ENCODE measurements at regions not wholly inside any gene's neighbourhood (a gene's known extent, or its start where the extent isn't known, plus 50 kb on each side); places are given as distances from the start of the nearest gene placed in this dataset.

GRCh38 chr10:94173594-94173993 lies 179.9 kb downstream of the PLCE1 start:
- H3K9me3 ChIP-seq, result no peaks in the 10 kb centered on the region
- H3K27ac ChIP-seq, result no peak overlapping the region
- DNase-seq, result no peak
- H3K4me1 ChIP-seq, result peaks cover 9% of the 10 kb centered on the region
- H3K36me3 ChIP-seq, result no peaks in the 10 kb centered on the region
- peak in 1 of 2 donors; percentile 35 for ATAC-seq
- H3K27me3 ChIP-seq (ENCODE audit: low read depth), result no peaks in the 10 kb centered on the region
- intact Hi-C loops (cut with DNase I), result no loop called here
- TF ChIP-seq CTCF (IDR thresholded peaks at IDR 0.05), result no peak
- no peak overlapping the region for H3K4me3 ChIP-seq

- peak in 1 of 2 donors; percentile 7 for ATAC-seq
- Histone ChIP-seq H3K9me3 (no peaks in the 10 kb centered on the region), H3K4me1 (peaks cover 9% of the 10 kb centered on the region), H3K27me3 (ENCODE audit: low read depth) (no peaks in the 10 kb centered on the region), H3K4me3 (no peak overlapping the region), H3K27ac (no peak overlapping the region), H3K36me3 (no peaks in the 10 kb centered on the region)
- DNase-seq, result no peak
- intact Hi-C loops (cut with DNase I), result no loop called here
- no peak for TF ChIP-seq CTCF (IDR thresholded peaks at IDR 0.05)
Observed at GRCh38 chr10:94174838-94175237, 181.1 kb downstream of the PLCE1 start.

- no peak overlapping the region for H3K27ac ChIP-seq
- no peak overlapping the region for H3K4me3 ChIP-seq
- no peaks in the 10 kb centered on the region for H3K9me3 ChIP-seq
- no peak for ATAC-seq
- no peak for TF ChIP-seq CTCF (IDR thresholded peaks at IDR 0.05)
- H3K27me3 ChIP-seq (ENCODE audit: low read depth), result no peaks in the 10 kb centered on the region
- DNase-seq, result no peak
- no peaks in the 10 kb centered on the region for H3K36me3 ChIP-seq
- intact Hi-C loops (cut with DNase I), result no loop called here
- H3K4me1 ChIP-seq, result peaks cover 9% of the 10 kb centered on the region
Observed at GRCh38 chr10:94178475-94179253, 184.1 kb downstream of the NOC3L start.

- ATAC-seq (no peak), DNase-seq (no peak)
- no peak overlapping the region for H3K4me3 ChIP-seq
- H3K4me1 ChIP-seq, result no peaks in the 10 kb centered on the region
- intact Hi-C loops (cut with DNase I), result no loop called here
- no peak overlapping the region for H3K27ac ChIP-seq
- no peaks in the 10 kb centered on the region for H3K36me3 ChIP-seq
- no peak for TF ChIP-seq CTCF (IDR thresholded peaks at IDR 0.05)
- H3K9me3 ChIP-seq, result no peaks in the 10 kb centered on the region
- H3K27me3 ChIP-seq (ENCODE audit: low read depth), result no peaks in the 10 kb centered on the region
Observed at GRCh38 chr10:94180576-94180975, 182.2 kb downstream of the NOC3L start.

GRCh38 chr10:94183666-94184264 lies 179.0 kb downstream of the NOC3L start:
- Histone ChIP-seq H3K4me1 (no peaks in the 10 kb centered on the region), H3K36me3 (no peaks in the 10 kb centered on the region), H3K27me3 (ENCODE audit: low read depth) (no peaks in the 10 kb centered on the region), H3K9me3 (no peaks in the 10 kb centered on the region), H3K27ac (no peak overlapping the region), H3K4me3 (no peak overlapping the region)
- no peak for TF ChIP-seq CTCF (IDR thresholded peaks at IDR 0.05)
- intact Hi-C loops (cut with DNase I), result no loop called here
- no peak for ATAC-seq
- DNase-seq, result no peak

All from lower lobe of right lung (tissue), 2 donors.